Loucy (cell line): ENCODE measurements at regions not wholly inside any gene's neighbourhood (a gene's known extent, or its start where the extent isn't known, plus 50 kb on each side); places are given as distances from the start of the nearest gene placed in this dataset.

Source experiments
- H2AFZ ChIP-seq: fragments of 200-600 bp; sonication (generic); 2 replicates; pipeline ENCODE4 v1.6.0; 2016; ENCODE audit warnings: antibody characterized with exemption, mild to moderate bottlenecking, low read length, moderate library complexity
- H3F3A ChIP-seq: fragments of 200-600 bp; 2 replicates; pipeline ENCODE4 v1.6.0; 2016; ENCODE audit warnings: antibody characterized with exemption, low read depth, mild to moderate bottlenecking
- H3K27me3 ChIP-seq: fragments of 200-600 bp; sonication (generic); 2 replicates; pipeline ENCODE4 v1.6.1; 2014; ENCODE audit warnings: low read length, mild to moderate bottlenecking; ENCODE audit not compliant: insufficient read depth, poor library complexity, severe bottlenecking
- H3K36me3 ChIP-seq: fragments of 200-600 bp; sonication (generic); 2 replicates; pipeline ENCODE4 v1.6.1; 2016; ENCODE audit warnings: low read length; ENCODE audit not compliant: insufficient read depth
- H3K4me1 ChIP-seq: fragments of 200-600 bp; sonication (generic); 2 replicates; pipeline ENCODE4 v1.5.1; 2014; ENCODE audit warnings: low read length, mild to moderate bottlenecking; ENCODE audit not compliant: insufficient read depth, poor library complexity, severe bottlenecking
- H3K4me2 ChIP-seq: fragments of 200-600 bp; sonication (generic); 2 replicates; pipeline ENCODE4 v1.6.0; 2014; ENCODE audit warnings: antibody characterized with exemption, low read length, low read depth, mild to moderate bottlenecking; ENCODE audit not compliant: poor library complexity, severe bottlenecking
- H3K4me3 ChIP-seq: fragments of 200-600 bp; sonication (generic); 2 replicates; pipeline ENCODE4 v1.5.1; 2014; ENCODE audit warnings: low read length, mild to moderate bottlenecking, mixed read lengths; ENCODE audit not compliant: poor library complexity, severe bottlenecking
- H3K79me2 ChIP-seq: fragments of 200-600 bp; sonication (generic); 2 replicates; pipeline ENCODE4 v1.6.1; 2014; ENCODE audit warnings: low read length; ENCODE audit not compliant: insufficient read depth
- H3K9ac ChIP-seq: fragments of 200-600 bp; sonication (generic); 2 replicates; pipeline ENCODE4 v1.6.0; 2014; ENCODE audit warnings: mild to moderate bottlenecking, low read depth, low read length, moderate library complexity; ENCODE audit not compliant: poor library complexity, severe bottlenecking
- H3K9me2 ChIP-seq: fragments of 200-600 bp; sonication (generic); replicated peaks from 2 replicates; pipeline ENCODE4 v1.6.1; 2016; ENCODE audit warnings: low read depth, low read length, mixed read lengths
- H3K9me3 ChIP-seq: fragments of 200-600 bp; sonication (generic); 2 replicates; pipeline ENCODE4 v1.6.1; 2014; ENCODE audit warnings: mild to moderate bottlenecking, antibody characterized with exemption, low read length, low read depth; ENCODE audit not compliant: insufficient read depth
- H4K20me1 ChIP-seq: fragments of 200-600 bp; sonication (generic); 2 replicates; pipeline ENCODE4 v1.6.0; 2014; ENCODE audit warnings: antibody characterized with exemption, low read length, mild to moderate bottlenecking; ENCODE audit not compliant: insufficient read depth, poor library complexity, severe bottlenecking
- EZH2phosphoT487 ChIP-seq: fragments of 200-600 bp; IDR thresholded peaks from 2 replicates; pipeline ENCODE4 v1.6.1; 2018; ENCODE audit warnings: antibody characterized with exemption, mild to moderate bottlenecking, moderate library complexity, borderline replicate concordance
- TF ChIP-seq, protein P1 (sequence below): fragments of 200-600 bp; sonication (generic); conservative IDR thresholded peaks from 2 replicates; pipeline ENCODE4 v1.5.1; 2014; ENCODE audit warnings: mild to moderate bottlenecking, antibody characterized with exemption, low read length

DNA sequence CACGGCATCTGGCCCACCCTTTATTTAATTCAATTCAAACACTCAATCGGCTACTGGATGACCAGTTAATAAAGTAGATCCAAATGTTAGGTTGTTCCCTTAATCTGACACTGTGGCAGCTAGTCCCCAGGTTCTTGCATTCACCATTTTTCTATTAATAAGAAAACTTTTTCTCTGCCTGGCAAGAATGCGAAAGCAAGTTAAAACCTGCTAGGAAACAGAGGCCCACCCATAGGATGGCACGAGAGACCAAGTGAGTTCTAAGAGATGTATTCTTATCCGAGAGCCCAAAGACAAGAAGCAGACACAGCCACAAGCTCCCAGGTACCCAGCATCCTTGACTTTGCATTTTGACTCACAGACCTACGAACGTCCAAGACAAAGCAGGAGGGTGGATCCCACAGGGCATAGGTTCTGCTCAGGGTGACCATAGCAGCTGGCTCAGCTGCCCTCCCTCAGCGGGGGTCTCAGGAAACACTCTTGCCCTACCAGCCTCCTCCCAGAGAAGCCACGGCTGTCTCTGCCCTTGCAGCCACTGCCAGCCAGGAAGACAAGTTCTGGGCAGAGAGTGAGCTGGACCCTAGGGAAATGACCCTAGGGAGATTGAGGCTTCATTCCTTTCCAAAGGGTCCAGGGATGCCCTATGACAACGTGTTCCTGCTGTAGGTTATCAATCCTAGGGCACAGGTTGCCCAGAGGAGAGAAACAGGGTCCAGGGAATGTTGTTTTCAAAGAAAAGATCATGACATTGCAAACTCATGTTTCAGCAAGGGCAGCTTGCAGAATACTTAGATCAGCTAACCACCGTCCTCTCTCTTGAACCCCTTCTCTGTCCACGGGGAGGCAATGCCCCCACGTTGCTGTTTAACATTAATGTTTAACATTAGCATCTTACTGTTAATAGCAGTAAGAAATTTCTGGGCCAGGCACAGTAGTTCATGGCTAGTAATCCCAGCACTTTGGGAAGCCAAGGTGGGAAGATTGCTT lies 147.2 kb upstream of the ZNF507 start:
- no peaks in the 10 kb centered on the region for H3F3A ChIP-seq
- H2AFZ ChIP-seq, result no peak overlapping the region
- TF ChIP-seq, protein P1, sequence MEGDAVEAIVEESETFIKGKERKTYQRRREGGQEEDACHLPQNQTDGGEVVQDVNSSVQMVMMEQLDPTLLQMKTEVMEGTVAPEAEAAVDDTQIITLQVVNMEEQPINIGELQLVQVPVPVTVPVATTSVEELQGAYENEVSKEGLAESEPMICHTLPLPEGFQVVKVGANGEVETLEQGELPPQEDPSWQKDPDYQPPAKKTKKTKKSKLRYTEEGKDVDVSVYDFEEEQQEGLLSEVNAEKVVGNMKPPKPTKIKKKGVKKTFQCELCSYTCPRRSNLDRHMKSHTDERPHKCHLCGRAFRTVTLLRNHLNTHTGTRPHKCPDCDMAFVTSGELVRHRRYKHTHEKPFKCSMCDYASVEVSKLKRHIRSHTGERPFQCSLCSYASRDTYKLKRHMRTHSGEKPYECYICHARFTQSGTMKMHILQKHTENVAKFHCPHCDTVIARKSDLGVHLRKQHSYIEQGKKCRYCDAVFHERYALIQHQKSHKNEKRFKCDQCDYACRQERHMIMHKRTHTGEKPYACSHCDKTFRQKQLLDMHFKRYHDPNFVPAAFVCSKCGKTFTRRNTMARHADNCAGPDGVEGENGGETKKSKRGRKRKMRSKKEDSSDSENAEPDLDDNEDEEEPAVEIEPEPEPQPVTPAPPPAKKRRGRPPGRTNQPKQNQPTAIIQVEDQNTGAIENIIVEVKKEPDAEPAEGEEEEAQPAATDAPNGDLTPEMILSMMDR, result no peak
- TF ChIP-seq EZH2phosphoT487, result no peak
- H4K20me1 ChIP-seq, result no peaks in the 10 kb centered on the region
- H3K4me3 ChIP-seq, result no peak overlapping the region
- no peak overlapping the region for H3K9ac ChIP-seq
- no peaks in the 10 kb centered on the region for H3K36me3 ChIP-seq
- no peaks in the 10 kb centered on the region for H3K27me3 ChIP-seq
- peaks cover 6% of the 10 kb centered on the region; the same call in 1 of the 2 replicates for H3K9me3 ChIP-seq
- H3K9me2 ChIP-seq, result no peaks in the 10 kb centered on the region
- no peaks in the 10 kb centered on the region for H3K79me2 ChIP-seq
- no peak overlapping the region for H3K4me2 ChIP-seq
- H3K4me1 ChIP-seq, result no peaks in the 10 kb centered on the region

DNA sequence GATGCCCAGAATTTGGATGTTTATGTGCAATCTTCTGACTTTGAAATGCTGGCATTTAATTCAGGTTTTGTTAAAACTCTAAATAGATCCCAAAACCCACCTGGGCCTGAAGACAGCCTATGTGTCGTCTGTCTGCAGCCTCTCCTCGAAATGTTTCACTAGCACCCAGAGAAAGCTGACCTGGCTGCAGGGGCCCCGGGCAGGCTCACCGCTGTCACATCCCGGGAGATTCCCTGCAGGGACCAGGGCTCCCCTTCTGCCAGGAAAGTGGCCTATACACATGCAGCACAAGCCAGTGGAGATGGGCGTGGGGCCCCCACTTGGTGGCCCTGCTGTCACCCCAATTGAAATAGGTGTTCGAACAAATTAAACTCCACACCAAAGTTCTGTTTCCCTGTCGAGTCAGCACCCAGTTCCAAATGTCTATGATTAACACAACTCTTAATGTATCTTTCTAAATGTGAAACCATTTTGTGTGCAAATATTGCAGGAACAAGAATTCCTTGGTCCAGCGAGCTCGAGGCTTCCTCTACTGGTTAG lies 145.8 kb upstream of the ZNF507 start:
- TF ChIP-seq, protein P1, result no peak
- no peak for TF ChIP-seq EZH2phosphoT487
- no peak overlapping the region for H3K4me2 ChIP-seq

DNA sequence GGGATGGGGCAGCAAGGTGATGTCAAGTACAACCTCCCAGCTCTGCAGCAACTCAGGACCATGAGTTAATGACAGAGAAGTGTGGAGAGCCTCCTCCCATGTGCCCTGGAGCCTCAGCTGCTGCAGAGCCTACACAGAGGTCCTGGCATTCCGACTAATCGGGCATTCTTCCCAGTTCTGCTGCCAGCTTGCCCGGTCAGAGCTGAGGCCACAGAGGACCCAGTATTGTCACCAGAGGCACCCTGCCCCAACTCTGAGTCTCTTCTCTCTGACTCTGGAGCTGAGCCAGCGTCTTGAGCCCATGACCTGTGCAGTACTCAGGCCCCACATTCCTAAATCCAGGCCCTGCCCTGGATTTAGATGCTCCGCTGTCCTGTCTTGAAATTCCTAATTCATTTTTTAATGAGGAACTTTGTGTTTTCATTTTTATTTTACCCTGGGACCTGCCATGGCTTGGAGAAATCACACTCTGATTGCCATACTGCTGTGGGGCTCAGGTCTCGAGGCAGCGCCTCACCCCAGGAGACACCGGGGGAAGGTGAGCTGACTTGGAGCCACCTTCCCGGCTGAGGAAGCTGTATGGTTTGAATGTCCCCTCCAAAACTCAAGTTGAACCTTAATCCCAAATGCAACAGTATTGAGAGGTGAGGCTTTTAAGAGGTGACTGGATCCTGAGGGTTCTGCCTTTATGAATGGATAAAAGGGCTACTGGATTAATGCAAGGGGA lies 144.9 kb upstream of the ZNF507 start:
- no peak overlapping the region for H3K4me3 ChIP-seq
- H3F3A ChIP-seq, result no peaks in the 10 kb centered on the region
- no peak overlapping the region for H2AFZ ChIP-seq
- H3K4me1 ChIP-seq, result no peaks in the 10 kb centered on the region
- TF ChIP-seq, protein P1, result no peak
- TF ChIP-seq EZH2phosphoT487, result no peak
- no peak overlapping the region for H3K9ac ChIP-seq
- H3K9me2 ChIP-seq, result no peaks in the 10 kb centered on the region
- no peak overlapping the region for H3K4me2 ChIP-seq
- H3K27me3 ChIP-seq, result no peaks in the 10 kb centered on the region
- H3K79me2 ChIP-seq, result no peaks in the 10 kb centered on the region
- no peaks in the 10 kb centered on the region for H4K20me1 ChIP-seq
- no peaks in the 10 kb centered on the region for H3K36me3 ChIP-seq
- H3K9me3 ChIP-seq, result peaks cover 6% of the 10 kb centered on the region; the same call in 1 of the 2 replicates

More for the DNA sequence above, 145.8 kb upstream of the ZNF507 start:
- H2AFZ ChIP-seq, result no peak overlapping the region
- no peak overlapping the region for H3K4me3 ChIP-seq
- no peaks in the 10 kb centered on the region for H4K20me1 ChIP-seq
- no peaks in the 10 kb centered on the region for H3K79me2 ChIP-seq
- H3F3A ChIP-seq, result no peaks in the 10 kb centered on the region
- H3K27me3 ChIP-seq, result no peaks in the 10 kb centered on the region
- no peaks in the 10 kb centered on the region for H3K4me1 ChIP-seq
- no peak overlapping the region for H3K9ac ChIP-seq
- H3K9me2 ChIP-seq, result no peaks in the 10 kb centered on the region
- peaks cover 6% of the 10 kb centered on the region; the same call in 1 of the 2 replicates for H3K9me3 ChIP-seq
- H3K36me3 ChIP-seq, result no peaks in the 10 kb centered on the region
